SKM-1 treated with dmso at 0.1 percent for 144 hours (cell line): ENCODE measurements at regions not wholly inside any gene's neighbourhood (a gene's known extent, or its start where the extent isn't known, plus 50 kb on each side); places are given as distances from the start of the nearest gene placed in this dataset.
A peak's percentile ranks its signal among the peaks of the same experiment; 100 is the strongest.
"Not testable (repeated sequence)": the region's sequence is repeated elsewhere in the genome, so short reads cannot be mapped to it uniquely, and the experiment has no call there.

Experiments
- DNase-seq: peaks from one replicate; lab custom pipeline; 2025; ENCODE audit not compliant: unreplicated experiment; lab: John Stamatoyannopoulos, UW

DNA sequence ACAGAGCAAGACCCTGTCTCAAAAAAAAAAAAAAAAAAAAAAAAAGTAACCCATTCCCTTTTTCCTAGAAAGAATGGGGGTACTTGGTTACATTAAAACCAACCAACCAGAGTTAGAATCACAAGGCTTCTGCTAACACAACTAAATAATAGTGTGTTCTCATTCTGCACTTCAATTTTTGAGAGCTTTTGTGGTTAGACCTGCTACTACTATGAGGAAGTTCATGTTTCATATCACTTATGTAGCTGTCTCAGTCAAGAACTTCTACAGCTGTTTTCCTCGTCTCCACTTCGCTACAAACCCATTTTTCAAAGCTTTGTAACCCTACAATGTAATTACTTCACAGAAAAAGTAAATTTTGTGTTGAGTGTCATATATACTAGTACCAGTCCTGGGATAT is 58.3 kb downstream of the PDHA2 start:
- DNase-seq: peak; percentile 41

GRCh38 chr4:95909211-95909610 is 69.3 kb downstream of the PDHA2 start:
- DNase-seq: no peak

GRCh38 chr4:95910749-95911148 is 70.9 kb downstream of the PDHA2 start:
- DNase-seq: no peak

DNA sequence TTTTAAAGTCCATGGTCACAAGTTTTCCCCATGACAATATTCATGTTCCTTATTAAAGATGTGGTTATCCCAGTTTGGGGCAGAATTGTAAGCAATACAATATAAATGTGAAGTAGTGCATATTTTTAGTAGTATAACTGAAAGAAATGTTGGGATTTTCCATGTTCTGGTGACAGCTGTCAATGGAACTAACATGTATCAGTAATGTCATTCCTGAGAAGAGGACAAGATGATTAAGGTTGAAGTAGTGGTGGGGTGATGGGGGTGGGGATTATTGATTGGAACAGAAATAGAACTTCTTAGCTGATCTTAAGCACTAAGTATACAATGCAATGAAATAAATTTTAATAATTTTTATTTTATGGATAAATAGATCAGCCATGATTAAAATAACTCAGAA is 81.6 kb downstream of the PDHA2 start:
- no peak for DNase-seq

DNA sequence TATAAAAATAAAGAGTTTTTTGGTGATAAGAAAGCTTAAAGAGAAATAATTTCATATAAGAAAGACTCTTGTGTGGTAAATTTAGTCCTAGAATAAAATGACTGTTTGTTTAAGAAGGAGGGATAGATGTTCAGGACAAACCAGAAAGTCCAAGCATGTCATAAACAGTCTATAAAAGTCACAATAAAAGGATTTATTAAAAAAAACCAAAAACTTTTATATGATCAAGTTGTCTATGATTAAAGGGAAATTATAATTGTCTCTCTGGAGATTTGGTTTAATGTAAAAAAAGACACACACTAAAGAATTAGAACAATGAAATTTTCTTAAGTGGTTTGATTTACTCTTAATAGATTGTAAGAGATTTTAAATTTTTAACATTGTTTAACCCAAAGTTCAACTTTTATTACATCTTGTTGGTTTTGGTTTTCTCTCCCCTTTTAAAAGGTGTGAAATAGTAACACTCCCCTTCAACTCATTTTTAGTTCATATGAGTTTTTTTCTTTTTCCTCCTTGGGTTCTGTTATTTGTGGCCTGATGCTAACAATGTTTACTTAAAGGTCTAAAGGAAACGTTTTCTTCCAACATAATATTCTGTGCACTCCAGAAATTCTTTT is 89.7 kb downstream of the PDHA2 start:
- DNase-seq: no peak

DNA sequence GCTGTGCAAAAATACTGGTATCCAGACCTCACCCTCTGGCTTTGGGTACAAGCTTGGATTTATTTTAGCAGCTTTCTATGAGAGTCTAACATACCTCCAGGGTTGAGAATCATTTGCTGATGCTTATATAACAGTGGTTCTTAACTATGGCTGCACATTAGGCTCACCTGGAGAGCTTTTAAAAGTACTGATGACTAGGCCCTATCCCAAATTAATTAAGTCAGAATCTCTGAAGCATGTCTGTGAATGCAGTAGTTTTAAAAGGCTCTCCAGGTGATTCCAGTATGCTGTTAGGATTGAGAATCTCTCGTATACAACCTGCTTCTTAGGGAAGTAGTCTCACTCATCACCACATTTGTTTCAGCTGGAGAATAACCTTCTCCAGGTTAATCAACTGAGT is 99.2 kb downstream of the PDHA2 start:
- no peak for DNase-seq

DNA sequence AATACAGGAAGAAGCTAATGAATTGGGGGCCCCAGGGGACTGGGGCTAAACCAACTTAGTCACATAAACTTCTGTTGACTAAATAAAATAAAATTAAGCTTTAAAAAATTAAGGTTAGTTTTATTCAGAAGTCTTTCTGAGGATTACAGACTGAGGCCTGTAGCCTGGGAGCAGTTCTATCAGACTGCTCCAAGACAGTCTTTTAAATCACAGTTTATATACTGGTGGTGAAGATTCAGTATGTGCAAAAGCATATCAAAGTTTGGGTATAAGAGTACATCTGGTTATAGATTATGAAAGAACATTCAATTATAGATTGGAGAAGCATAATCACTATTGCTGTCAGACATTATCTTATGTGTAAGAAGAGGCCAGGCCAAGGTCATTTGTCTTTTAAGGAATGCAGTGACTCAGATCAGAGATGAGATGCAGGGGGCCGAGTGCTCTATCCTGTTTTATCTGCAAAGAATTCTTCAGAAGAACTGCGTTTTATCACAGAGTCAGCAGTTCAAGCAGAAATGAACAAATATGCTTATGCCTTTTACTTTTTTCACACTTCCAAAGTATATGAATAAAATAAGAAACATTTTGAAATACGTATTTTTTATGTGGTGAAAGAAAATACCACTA is 109.4 kb downstream of the PDHA2 start:
- DNase-seq: no peak

DNA sequence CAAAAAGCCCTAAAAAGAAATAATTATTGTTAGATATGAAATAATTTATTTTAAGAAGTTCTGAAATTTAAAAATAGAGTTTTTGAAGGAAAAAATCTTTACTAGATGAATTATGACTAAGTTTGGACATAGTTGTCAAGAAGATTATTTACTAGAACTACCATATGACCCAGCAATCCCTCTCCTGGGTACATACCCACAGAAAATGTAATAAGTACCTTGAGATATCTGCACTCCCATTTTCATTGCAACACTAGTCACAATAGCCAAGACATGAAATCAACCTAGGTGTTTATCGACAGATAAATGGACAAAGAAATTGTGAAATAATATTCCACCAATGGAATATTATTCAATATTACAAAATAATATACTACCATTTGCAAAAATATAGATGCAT is 109.9 kb downstream of the PDHA2 start:
- no peak for DNase-seq

DNA sequence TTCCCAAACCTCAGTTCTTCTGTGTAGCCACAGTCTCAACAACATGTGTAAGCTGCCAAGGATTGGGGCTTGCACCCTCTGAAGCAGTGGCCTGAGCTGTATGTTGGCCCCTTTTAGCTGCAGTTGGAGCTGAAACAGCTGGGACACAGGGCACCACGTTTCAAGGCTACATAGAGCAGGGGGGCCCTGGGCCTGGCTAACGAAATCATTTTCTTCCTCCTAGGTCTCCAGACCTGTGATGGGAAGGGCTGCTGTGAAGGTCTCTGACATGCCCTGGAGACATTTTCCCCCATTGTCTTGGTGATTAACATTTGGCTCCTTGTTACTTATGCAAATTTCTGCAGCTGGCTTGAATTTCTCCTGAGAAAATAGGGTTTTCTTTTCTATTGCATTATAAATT is 112.6 kb downstream of the PDHA2 start:
- DNase-seq: not testable (repeated sequence)

DNA sequence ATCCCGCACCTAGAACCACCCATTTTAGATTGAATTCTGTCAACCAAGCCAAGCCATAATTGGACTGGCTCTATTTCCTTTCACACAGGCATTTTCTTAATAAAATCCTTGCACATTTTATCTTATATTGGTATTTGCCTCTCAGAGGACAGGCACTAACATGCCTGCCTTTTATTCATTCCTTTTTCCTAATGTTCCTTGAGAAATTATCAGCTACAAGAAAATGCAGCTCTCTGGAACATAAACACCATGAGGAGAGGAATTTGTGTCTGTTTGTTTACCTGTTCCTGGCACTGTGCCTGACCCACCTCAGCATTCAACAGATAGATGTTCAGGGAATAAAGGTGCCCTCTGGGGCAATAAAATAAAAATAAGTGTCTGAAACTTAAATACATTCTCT is 116.2 kb downstream of the PDHA2 start:
- DNase-seq: no peak

DNA sequence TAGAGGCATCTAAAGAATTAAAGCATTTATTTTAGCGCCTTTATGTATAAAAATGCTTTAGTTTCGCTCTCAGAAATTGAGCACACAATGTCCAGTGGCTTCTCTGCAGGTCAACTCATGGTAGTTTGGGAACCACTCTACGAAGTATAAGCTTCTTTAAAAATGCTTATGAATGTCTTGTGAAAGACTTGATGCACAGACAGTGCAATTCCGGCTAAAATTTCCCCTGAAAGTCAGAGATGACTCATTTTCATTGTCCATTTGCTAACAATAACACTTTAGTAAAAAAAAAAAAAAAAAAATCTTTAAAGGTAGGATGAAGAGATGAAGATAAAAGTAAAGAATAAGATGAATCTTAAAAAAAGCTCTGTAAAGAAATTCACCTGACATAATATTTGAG is 117.2 kb downstream of the PDHA2 start:
- no peak for DNase-seq

DNA sequence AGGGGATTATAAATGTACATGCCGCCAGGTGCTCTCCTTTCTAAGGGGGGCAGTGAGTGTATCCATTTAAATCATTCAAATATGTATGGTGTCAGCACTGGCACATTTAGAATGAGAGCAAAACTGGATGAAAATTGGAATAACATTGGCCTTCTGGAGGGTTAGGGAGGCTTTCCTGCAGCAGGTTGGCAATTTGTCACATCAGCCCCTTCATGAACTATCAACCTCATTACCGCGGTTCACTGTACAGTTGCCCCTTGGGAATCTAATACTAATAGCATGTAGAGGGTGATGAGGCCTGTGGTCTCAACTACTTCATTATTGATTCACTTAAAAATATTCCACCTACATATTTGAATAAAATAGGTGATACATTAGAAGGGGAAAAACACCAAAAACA is 117.9 kb downstream of the PDHA2 start:
- DNase-seq: no peak

GRCh38 chr4:95959182-95959581 is 119.3 kb downstream of the PDHA2 start:
- DNase-seq: no peak

DNA sequence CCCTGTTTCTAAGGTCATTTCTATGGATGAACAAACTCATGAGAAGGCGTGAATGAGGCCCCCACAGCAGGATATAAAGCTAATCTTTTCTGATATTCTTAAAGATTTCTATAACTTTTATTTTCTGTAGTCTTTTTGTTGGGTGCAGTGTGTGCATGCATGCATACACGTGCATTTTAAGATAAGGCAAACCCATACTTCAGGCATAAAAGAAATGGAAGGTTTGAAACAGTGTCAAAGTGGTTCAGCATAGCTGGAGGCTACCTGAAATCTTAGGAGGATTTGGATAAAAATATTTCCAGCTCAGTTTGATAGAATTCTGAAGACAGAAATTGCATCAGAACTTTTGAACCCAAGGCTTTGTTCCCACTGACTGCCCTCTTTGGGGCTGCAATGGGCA is 119.7 kb downstream of the PDHA2 start:
- DNase-seq: no peak

- DNase-seq: no peak
Measured at GRCh38 chr4:95963456-95963855, 123.6 kb downstream of the PDHA2 start.

DNA sequence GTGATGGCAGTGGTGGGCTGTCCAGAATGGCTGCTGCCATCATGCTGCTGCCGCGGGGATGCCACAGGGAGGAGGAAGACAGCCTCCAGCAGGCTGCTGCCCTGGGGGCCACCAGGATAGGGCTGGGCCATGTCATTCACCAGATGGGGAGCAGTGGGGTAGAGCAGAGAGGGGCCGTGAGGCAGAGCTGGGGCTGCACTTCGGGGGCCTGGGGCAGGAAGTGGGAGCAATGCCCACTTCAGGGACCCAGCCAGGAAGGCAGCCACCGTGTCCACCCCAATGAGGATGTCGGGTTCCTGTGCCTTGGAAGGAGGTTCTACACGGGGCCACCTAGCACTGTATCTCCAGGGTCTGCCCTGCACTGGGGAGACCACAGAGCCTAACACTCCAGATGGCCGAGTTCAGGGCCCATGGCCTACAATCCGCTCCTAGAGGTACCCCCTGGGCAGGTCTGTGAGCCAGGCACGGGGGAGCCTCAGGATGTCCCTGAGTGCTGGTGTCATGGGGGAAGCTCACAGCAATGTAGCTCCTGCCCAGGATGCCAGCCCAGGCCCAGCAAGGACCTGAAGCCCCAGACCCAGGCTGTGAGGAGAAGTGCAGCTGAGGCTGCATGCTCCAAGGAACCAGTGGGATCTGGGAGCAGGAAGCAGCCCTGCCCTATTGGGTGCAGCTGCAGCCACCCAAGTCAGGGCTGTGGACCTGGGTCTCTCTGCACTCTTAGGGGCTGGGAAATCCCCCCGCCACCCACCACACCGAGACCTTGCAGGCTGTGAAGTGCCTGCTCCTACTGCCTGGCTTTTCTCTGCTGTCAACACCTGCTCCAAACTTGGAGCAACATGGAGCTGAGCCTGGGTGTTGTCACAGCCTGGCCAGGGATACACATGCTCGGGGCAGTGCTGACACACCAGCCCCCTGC is 140.3 kb downstream of the PDHA2 start:
- DNase-seq: no peak

DNA sequence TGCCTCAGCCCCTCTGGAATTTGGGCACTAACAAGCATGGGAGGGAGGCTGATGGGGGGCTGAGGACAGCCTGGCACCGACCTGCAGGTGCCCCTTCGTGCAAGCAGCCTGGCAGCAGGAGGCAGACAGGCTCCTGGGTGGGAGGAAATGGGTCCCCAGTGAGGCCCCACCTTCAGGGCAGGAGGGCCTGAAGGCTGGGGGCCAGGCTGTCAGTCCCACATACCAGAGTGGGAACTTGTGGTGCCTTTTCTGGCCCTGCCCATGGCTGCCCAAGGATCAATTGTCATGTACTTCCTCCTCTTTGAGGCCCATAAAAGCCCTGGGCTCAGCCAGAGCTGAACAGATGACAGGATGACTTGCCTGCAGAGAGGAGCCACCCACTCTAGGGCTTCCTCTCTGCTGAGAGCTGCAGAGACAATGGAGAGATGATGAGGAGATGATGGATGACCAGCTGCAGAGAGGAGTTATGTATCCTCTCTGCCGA is 141.0 kb downstream of the PDHA2 start:
- DNase-seq: no peak

DNA sequence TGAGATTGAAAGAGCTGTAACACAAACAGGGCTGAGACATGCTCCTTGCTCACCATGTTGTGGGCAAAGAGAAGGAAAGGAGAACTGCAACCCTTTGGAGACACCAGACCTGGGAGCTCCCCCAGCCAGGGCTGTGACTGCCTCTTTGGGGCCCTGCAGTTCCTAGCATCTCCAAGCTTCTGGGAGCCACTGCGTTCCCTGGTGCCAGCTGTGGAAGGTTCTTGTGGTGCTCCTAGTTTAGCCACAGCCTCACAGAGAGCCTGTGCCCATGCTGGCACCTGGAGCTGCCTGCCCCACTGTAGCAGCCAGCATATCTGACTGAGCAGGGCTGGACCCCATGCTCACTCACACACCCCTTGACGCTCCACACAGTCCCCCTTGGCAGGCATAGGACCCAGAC is 141.7 kb downstream of the PDHA2 start:
- no peak for DNase-seq

DNA sequence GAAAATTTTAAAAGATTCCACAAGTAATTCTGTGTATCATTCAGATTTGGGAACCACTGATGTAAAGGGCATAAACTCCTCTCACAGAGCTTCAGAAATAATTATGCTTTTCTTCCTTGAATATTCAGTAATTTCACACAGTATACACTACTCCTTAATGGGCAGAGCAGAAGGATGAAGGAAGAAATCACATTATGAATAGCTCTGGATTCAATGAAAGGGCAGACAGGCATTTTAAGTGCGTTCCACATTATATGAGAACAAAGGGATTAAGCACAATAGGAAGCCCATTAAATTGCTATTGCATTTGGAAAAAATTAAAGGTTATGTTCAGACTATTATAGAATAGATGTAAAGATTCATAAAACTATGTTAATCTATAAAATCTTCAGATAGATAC is 142.6 kb downstream of the PDHA2 start:
- DNase-seq: no peak

GRCh38 chr4:95984081-95984480 is 144.2 kb downstream of the PDHA2 start:
- no peak for DNase-seq

DNA sequence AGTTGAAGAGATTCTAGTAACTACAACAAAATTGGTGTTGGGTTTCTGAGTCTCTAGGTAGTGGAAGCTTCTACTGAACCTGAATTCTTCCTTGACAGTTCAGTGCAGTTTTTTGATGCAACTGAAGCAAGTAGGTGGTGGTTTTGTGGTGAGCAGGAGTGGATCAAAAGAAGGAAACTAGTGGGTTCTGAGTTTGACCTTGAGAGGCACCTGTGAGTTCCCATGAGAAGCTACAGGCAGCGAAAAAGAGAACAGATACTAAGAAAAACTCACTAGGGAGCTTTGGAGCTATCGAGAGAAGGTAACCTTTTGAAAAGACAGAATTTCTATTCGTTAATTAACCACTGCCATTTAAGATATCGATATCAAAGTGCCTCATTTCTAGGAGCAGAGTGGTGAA is 145.2 kb downstream of the PDHA2 start:
- no peak for DNase-seq
